ENCODE measurements at regions not wholly inside any gene's neighbourhood (a gene's known extent, or its start where the extent isn't known, plus 50 kb on each side); places are given as distances from the start of the nearest gene placed in this dataset.

- H3K4me3 ChIP-seq, result no peak overlapping the region
- H3K27ac ChIP-seq (replicated peaks), result no peak overlapping the region
- no peaks in the 10 kb centered on the region for H3K27me3 ChIP-seq (ENCODE audit: low read depth)
- no peak for TF ChIP-seq CTCF (IDR thresholded peaks at IDR 0.05; ENCODE audit: borderline replicate concordance)
- DNase-seq, result no peak
- intact Hi-C loops (cut with micrococcal nuclease), result no loop called here
- peaks cover 22% of the 10 kb centered on the region for H3K9me3 ChIP-seq (replicated peaks)
- H3K36me3 ChIP-seq, result no peaks in the 10 kb centered on the region
- no peaks in the 10 kb centered on the region for H3K4me1 ChIP-seq
These were observed 258.2 kb upstream of the THUMPD2 start for GRCh38 chr2:40037303-40037702.

- Histone ChIP-seq H3K36me3 (no peaks in the 10 kb centered on the region), H3K4me1 (no peaks in the 10 kb centered on the region), H3K27ac (replicated peaks) (no peak overlapping the region), H3K9me3 (replicated peaks) (peaks cover 22% of the 10 kb centered on the region), H3K4me3 (no peak overlapping the region), H3K27me3 (ENCODE audit: low read depth) (no peaks in the 10 kb centered on the region)
- DNase-seq, result no peak
- intact Hi-C loops (cut with micrococcal nuclease), result no loop called here
- no peak for TF ChIP-seq CTCF (IDR thresholded peaks at IDR 0.05; ENCODE audit: borderline replicate concordance)
These were observed 257.2 kb upstream of the THUMPD2 start for GRCh38 chr2:40036241-40036640.

- Histone ChIP-seq H3K36me3 (no peaks in the 10 kb centered on the region), H3K27me3 (ENCODE audit: low read depth) (no peaks in the 10 kb centered on the region), H3K27ac (replicated peaks) (no peak overlapping the region), H3K4me3 (no peak overlapping the region), H3K9me3 (replicated peaks) (peaks cover 22% of the 10 kb centered on the region), H3K4me1 (no peaks in the 10 kb centered on the region)
- no peak for DNase-seq
- TF ChIP-seq CTCF (IDR thresholded peaks at IDR 0.05; ENCODE audit: borderline replicate concordance), result no peak
- intact Hi-C loops (cut with micrococcal nuclease), result no loop called here
These were observed 255.7 kb upstream of the THUMPD2 start for GRCh38 chr2:40034801-40035200.

GRCh38 chr2:40034198-40034597 is 255.1 kb upstream of the THUMPD2 start:
- H3K9me3 ChIP-seq (replicated peaks), result peaks cover 22% of the 10 kb centered on the region
- DNase-seq, result no peak
- H3K27me3 ChIP-seq (ENCODE audit: low read depth), result no peaks in the 10 kb centered on the region
- H3K4me1 ChIP-seq, result no peaks in the 10 kb centered on the region
- no peak for TF ChIP-seq CTCF (IDR thresholded peaks at IDR 0.05; ENCODE audit: borderline replicate concordance)
- intact Hi-C loops (cut with micrococcal nuclease), result no loop called here
- H3K27ac ChIP-seq (replicated peaks), result no peak overlapping the region
- H3K36me3 ChIP-seq, result no peaks in the 10 kb centered on the region
- no peak overlapping the region for H3K4me3 ChIP-seq

- no peak overlapping the region for H3K27ac ChIP-seq (replicated peaks)
- no peak for TF ChIP-seq CTCF (IDR thresholded peaks at IDR 0.05; ENCODE audit: borderline replicate concordance)
- H3K9me3 ChIP-seq (replicated peaks), result peaks cover 22% of the 10 kb centered on the region
- H3K27me3 ChIP-seq (ENCODE audit: low read depth), result no peaks in the 10 kb centered on the region
- no peak for DNase-seq
- H3K36me3 ChIP-seq, result no peaks in the 10 kb centered on the region
- H3K4me1 ChIP-seq, result no peaks in the 10 kb centered on the region
- intact Hi-C loops (cut with micrococcal nuclease), result no loop called here
- no peak overlapping the region for H3K4me3 ChIP-seq
These were observed 254.7 kb upstream of the THUMPD2 start for GRCh38 chr2:40033781-40034180.

Data from left ventricle myocardium inferior (tissue), 1 donor.